NCI-H2227 treated with DMSO at 0.1 percent for 48 hours (cell line): ENCODE measurements at regions not wholly inside any gene's neighbourhood (a gene's known extent, or its start where the extent isn't known, plus 50 kb on each side); places are given as distances from the start of the nearest gene placed in this dataset.

Experiments
- DNase-seq: peaks from one replicate; lab custom pipeline; 2025; lab: John Stamatoyannopoulos, UW

- DNase-seq = no peak
These were observed 499.1 kb upstream of the HS6ST1 start for GRCh38 chr2:128817813-128818212.

GRCh38 chr2:128818248-128818647, 499.6 kb upstream of the HS6ST1 start:
- no peak for DNase-seq

- DNase-seq = no peak
These were observed 500.2 kb upstream of the HS6ST1 start for GRCh38 chr2:128818704-128819491.

GRCh38 chr2:128820452-128820851, 501.8 kb upstream of the HS6ST1 start:
- DNase-seq = no peak

GRCh38 chr2:128821010-128821409, 502.3 kb upstream of the HS6ST1 start:
- no peak for DNase-seq

DNA sequence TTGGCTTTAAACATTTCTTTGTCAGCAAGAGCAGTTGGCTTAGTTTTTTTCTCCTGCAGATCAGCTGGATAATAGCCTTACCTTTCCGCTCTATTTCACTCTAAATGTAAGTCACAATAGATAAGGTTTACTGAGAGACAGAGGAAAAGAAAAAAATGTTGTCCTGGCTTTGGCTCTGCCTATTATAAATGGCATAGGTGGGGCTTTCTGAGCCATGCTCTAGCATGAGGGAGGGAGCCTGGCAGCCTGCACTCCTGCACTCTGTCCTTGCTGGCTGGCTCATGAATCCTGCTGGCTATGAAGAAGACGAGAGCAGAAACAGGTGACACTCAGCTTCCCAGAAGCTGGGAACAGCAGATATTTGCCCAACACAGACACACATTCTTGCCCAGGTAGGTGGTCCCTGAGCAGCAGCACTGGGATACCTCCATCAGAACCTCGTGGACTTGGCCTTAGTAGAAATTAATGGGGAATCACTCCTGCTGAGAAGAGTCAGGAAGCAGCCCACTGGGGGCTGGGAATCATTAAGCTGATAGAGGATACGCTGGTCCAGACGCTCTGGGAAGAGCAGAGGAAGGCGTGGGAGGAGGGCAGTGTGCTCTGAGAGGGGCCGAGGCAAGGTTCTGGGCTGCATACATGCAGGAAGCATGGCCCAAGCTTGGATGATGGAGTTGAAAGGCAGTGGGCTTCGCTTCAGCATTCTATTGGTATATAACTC, 514.4 kb upstream of the HS6ST1 start:
- no peak for DNase-seq

DNA sequence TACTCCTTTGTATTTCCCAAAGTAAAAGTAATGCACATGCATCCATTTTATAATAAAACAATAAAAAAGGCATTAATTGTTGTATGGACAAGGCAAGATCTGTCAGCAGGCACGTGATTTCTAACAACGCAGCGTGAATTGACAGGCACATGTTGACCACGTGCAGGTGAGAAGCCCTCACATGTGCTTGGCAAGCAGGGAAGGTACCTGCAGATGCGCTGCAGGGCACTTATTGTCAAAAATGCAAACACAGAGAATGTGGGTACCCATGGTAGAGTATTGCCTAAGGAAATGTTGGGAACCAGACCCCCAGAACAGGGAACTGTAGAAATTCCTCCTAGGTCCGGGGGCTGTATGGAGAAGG, 515.0 kb upstream of the HS6ST1 start:
- no peak for DNase-seq

DNA sequence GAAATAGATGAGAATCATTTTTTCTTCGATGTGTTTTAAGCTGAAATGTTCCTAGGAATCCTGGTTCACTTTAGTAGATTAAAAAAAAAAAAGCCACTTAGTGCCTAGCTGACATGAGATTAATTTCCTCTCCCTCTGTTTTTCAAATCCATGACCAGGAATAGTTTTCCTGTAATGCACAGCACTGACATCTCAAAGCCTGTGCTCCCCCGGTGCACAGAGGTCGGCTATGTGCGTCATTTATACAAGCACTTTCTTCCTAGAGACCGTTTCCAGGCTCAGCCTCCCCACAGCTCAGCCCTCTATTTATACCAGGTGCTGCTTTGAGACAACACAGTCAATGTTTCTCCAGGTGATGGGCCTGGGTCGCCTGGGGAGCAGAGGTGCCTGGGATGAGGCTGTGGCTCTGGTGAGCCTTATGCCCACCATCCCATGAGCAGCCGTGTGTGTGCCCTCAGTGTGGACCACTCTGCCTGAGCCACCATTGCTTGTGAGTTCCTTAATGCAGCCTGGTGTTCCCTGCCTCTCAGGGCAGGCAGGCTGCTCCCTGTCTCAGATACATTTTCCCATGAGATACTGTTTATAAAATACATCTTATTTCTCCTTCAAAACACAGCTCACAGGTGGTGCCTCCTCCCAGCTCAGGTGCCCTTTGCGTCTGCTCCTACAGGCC, 515.7 kb upstream of the HS6ST1 start:
- DNase-seq = no peak

- no peak for DNase-seq
These were observed 516.2 kb upstream of the HS6ST1 start for GRCh38 chr2:128834880-128835252.

DNA sequence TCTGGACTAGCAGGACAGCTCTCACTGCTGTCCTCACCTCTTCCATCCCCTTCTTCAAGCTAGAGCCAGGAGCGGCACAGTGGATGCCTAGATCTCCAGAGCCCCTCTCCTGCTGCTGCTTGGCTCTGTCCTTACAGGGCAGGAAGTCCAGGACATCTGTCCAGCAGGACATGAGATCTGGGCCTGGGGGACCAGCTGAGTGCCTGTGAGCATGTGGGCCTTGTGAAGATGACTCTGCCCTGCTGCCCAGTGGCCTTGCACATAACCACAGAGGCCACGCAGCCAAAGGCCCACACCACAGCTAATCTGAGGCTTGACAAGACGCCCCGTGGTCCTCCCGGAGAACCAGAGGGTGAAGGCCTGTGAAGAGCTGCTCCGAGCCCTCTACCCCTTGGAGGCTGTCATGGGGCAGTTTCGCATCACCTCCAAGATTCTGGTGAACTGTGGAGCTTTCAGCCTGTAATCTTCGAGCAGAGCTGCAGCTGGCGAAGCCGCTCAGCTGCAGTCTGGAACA, 516.7 kb upstream of the HS6ST1 start:
- no peak for DNase-seq

DNA sequence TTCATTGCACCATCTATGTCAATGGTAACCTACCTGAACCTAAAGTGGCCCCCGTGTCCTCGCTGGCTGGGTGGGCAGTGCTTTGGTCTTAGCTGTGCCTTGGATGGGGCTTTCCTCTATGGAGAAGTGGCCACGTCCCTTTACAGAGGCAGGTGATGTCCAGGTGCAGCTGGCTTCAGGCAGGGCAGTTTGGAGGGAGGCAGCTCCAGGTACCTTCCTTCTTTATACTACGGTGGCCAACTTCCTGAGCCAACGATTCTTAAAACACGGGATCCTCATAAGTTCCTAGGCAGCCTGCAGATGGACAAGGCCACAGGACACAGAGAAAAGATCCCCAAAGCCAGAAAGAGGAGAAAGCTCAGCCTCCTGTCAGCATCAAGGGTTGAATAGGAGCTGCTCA, 517.3 kb upstream of the HS6ST1 start:
- no peak for DNase-seq

- DNase-seq = no peak
These were observed 518.0 kb upstream of the HS6ST1 start for GRCh38 chr2:128836559-128837100.

DNA sequence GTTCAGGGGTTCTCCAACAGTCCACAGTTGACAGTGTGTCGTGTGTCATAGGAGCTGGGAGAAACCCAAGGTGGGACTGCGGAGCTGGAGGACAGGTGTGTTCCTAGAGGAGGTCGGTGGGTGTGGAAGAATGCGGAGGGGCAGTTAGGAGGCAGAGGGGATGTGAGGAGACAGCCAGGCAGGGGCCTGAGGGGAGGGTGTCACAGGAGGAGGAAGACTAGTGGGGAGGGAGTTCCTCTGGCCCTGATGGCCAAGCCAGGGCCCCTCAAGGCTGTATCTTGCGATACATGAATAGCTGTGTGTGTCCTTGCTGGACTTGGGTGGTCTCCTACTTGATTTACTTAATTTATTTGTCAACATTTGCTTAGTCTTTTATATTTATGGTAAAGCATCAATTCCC, 519.6 kb upstream of the HS6ST1 start:
- DNase-seq = no peak

DNA sequence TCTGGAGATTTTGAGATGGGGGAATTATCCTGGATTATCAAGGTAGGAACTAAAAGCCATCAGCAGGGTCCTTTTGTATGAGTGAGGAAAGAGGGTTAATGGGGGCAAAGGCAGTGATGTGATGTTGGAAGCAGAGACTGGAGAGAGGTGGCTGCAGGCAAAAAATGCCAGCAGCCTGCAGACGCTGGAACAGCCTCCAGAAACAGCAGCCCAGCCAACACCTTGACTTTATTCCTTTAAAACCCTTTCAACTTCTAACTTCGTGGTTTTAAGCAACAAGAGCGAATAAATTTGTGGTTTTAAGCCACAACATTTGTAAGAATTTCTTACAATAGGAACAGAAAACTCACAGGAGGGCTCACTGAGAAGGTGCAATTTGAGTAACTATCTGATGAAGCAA, 523.1 kb upstream of the HS6ST1 start:
- no peak for DNase-seq

GRCh38 chr2:128867311-128867710, 548.6 kb upstream of the HS6ST1 start:
- DNase-seq = no peak

- DNase-seq = no peak
These were observed 549.4 kb upstream of the HS6ST1 start for GRCh38 chr2:128867936-128868636.

DNA sequence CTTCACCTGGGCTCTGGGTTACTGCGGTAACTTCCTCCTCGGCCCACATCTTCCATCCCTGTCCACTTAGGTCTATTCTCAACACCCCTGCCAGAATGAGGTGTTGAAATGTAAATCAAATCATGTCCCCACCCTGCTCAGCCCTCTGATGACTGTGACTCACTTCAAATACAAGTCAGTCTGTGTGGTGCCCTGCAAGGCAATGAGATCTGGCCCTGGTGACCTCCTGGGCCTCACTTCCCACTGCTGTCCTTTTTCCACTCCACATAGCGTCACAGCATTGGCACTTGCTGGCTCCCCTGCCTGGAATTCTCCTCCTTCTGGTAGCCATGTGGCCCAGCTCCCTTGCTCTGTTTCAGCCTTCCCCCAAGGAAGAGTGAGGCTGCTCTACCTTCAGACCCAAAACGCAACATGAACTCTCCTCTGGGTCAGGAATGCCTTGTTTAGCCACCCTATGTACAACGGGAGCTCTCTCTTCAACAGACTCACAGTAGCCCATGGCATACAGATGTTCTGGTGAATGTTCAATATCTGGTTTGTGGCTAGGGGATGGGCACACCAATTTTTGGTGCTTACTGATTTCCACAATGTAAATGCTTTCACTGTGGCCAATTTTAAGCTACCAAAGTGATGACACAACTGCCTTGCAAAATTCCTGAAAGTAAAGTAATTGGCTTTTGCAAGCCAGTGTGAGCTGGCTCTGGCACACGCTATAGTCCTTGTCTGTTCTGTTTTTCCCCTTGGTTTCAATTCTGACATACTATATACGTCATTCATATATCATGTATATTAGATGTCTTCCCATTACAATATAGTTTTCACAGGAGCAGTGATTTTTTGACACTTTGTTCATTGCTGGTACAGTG, 550.3 kb upstream of the HS6ST1 start:
- DNase-seq = no peak

- no peak for DNase-seq
These were observed 555.9 kb upstream of the HS6ST1 start for GRCh38 chr2:128874608-128875007.

DNA sequence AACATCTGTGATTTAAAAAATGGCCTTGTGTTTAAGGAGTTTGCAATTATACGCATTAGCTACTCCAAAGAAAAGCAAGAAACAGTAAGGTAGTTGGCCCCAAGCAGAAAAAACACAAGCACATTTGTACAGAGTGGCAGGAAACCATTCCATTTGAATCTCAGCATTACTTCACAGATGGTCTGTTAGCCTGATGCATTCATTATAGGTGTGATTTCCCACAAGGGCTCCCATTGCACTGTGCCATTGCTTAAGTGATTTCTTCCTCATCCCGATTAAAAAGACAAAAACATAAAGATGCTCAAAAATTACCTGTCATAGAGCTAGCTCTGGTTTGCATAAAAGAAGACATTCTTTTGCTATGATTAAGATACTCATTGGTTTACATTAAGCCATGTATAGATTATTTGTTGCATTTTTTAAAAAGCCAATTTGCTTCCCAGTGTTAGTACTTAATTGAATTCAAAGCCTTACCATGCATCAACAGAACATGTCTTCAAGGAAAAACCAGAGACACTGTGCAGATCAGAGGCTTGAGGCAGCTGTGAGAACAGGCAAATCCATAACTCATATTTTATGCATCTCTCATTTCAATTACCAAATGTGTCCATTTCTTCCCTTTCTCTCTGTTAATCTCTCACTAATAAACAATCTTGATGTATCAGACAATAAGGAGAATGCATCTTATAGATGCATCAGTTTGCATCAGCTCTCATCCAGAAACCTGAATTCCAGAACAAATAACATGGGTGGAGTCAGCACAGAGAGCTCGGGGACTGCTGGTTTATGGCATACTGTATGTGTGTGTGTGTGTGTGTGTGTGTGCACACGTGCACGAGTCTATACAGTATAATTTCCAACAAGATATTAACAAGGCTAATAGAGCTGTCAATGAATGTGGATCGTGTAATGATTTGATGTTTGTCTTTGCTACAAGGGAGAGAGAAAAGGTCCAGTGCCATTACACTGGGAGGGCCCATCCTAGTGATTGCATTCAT, 558.6 kb upstream of the HS6ST1 start:
- no peak for DNase-seq

GRCh38 chr2:128879161-128879560, 560.5 kb upstream of the HS6ST1 start:
- no peak for DNase-seq
